ENCODE measurements at regions not wholly inside any gene's neighbourhood (a gene's known extent, or its start where the extent isn't known, plus 50 kb on each side); places are given as distances from the start of the nearest gene placed in this dataset.

DNA sequence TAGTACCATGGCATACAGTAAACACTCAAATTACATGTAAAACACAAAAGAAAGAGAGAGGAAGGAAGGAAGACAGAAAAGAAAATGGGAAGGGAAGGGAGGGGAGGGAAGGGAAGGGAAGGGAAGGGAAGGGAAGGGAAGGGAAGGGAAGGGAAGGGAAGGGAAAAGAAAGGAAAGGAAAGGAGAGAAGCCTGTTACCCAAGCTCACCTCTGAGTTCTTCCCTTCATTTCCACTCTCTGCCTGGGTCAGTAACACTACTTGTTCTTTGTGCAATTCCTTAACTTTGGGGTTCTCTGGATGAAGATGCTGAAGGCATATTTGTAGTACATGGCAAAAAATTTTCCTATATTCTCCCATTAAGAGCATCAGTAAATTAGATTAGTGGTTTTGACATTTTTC is 241.0 kb downstream of the RAB28 start:
- Histone ChIP-seq H3K9ac (ENCODE audit: low read length) (no peak overlapping the region), H3K36me3 (ENCODE audit: control insufficient read depth in 1 of 2, insufficient read depth in 2 of 2, low read length in 2 of 2) (no peaks in the 10 kb centered on the region), H3K9me3 (ENCODE audit: control insufficient read depth in 1 of 2, insufficient read depth in 1 of 2, low read depth in 1 of 2, low read length in 2 of 2) (no peaks in the 10 kb centered on the region; a peak in 2 of 4 replicates), H3K27ac (ENCODE audit: low read depth, low read length) (no peak overlapping the region), H2AFZ (ENCODE audit: low read depth, low read length, poor library complexity, severe bottlenecking) (no peak overlapping the region), H3K27me3 (ENCODE audit: insufficient read depth, low read length) (no peaks in the 10 kb centered on the region), H3K4me2 (ENCODE audit: low read length) (no peak overlapping the region), H3K4me3 (replicated peaks in 1 of 2; ENCODE audit: low read depth in 1 of 2, low read length in 2 of 2) (no peak overlapping the region), H3K79me2 (ENCODE audit: insufficient read depth, low read length) (no peaks in the 10 kb centered on the region), H3K4me1 (ENCODE audit: control insufficient read depth in 1 of 2, insufficient read depth in 2 of 2, low read length in 2 of 2) (no peaks in the 10 kb centered on the region), H4K20me1 (ENCODE audit: insufficient read depth) (no peaks in the 10 kb centered on the region), H3K9me2 (ENCODE audit: insufficient read depth) (no peaks in the 10 kb centered on the region)
- intact Hi-C loops (cut with micrococcal nuclease): no loop called here
- ATAC-seq: no peak
- TF ChIP-seq EGR1 (IDR thresholded peaks at IDR 0.05; ENCODE audit: low read depth) (no peak), EZH2 (IDR thresholded peaks at IDR 0.05) (no peak), CBX3 (IDR thresholded peaks at IDR 0.05; ENCODE audit: low read depth) (no peak), EZH2phosphoT487 (IDR thresholded peaks at IDR 0.05; ENCODE audit: borderline replicate concordance) (no peak)
- TF ChIP-seq, protein P1, sequence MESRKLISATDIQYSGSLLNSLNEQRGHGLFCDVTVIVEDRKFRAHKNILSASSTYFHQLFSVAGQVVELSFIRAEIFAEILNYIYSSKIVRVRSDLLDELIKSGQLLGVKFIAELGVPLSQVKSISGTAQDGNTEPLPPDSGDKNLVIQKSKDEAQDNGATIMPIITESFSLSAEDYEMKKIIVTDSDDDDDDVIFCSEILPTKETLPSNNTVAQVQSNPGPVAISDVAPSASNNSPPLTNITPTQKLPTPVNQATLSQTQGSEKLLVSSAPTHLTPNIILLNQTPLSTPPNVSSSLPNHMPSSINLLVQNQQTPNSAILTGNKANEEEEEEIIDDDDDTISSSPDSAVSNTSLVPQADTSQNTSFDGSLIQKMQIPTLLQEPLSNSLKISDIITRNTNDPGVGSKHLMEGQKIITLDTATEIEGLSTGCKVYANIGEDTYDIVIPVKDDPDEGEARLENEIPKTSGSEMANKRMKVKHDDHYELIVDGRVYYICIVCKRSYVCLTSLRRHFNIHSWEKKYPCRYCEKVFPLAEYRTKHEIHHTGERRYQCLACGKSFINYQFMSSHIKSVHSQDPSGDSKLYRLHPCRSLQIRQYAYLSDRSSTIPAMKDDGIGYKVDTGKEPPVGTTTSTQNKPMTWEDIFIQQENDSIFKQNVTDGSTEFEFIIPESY (IDR thresholded peaks at IDR 0.05; ENCODE audit: extremely low read depth, insufficient replicate concordance, low read length): no peak
- TF ChIP-seq, protein P2, sequence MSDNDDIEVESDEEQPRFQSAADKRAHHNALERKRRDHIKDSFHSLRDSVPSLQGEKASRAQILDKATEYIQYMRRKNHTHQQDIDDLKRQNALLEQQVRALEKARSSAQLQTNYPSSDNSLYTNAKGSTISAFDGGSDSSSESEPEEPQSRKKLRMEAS (IDR thresholded peaks at IDR 0.05): no peak
- ChIA-PET POLR2A (no interaction called here), RAD21 (ENCODE audit: low non-redundant PET in 1 of 2, low total read pairs in 2 of 2, uncharacterized antibody in 2 of 2, unreplicated experiment in 2 of 2) (no interaction called here), CTCF (no interaction called here)
- no peak for DNase-seq (ENCODE audit: low read depth, low spot score)
- no TSS peak for BruUV-seq (replicated peaks)

DNA sequence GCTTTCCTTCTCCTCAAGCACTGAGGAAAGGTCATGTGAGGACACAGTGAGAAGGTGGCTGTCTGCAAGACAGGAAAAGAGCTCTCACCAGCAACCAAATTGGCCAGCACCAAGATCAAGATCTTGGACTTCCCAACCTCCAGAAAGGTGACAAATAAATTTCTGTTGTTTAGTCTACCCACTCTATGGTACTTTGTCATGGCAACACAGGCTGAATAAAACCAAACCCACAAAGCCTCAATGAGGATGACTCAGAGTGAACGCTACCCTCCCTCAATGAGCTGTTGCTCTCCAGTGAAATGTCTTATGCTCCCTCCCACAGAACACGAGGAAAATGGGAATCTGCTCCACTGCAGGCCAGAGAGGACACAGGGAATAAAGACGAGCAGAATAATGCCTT is 244.1 kb downstream of the RAB28 start:
- RAD21 ChIA-PET (ENCODE audit: low non-redundant PET in 1 of 2, low total read pairs in 2 of 2, uncharacterized antibody in 2 of 2, unreplicated experiment in 2 of 2): no interaction called here
- DNase-seq (ENCODE audit: low read depth, low spot score) (no peak), ATAC-seq (no peak)
- intact Hi-C loops (cut with micrococcal nuclease): no loop called here
- H3K9ac ChIP-seq (ENCODE audit: low read length): no peak overlapping the region
- H3K4me2 ChIP-seq (ENCODE audit: low read length): no peak overlapping the region
- no peaks in the 10 kb centered on the region for H3K27me3 ChIP-seq (ENCODE audit: insufficient read depth, low read length)
- H3K27ac ChIP-seq (ENCODE audit: low read depth, low read length): no peak overlapping the region
- H3K79me2 ChIP-seq (ENCODE audit: insufficient read depth, low read length): no peaks in the 10 kb centered on the region
- no TSS peak for BruUV-seq (replicated peaks)
- H4K20me1 ChIP-seq (ENCODE audit: insufficient read depth): no peaks in the 10 kb centered on the region
- no peaks in the 10 kb centered on the region for H3K36me3 ChIP-seq (ENCODE audit: control insufficient read depth in 1 of 2, insufficient read depth in 2 of 2, low read length in 2 of 2)
- POLR2A ChIA-PET: no interaction called here
- no peaks in the 10 kb centered on the region for H3K9me3 ChIP-seq (ENCODE audit: control insufficient read depth in 1 of 2, insufficient read depth in 1 of 2, low read depth in 1 of 2, low read length in 2 of 2)
- H2AFZ ChIP-seq (ENCODE audit: low read depth, low read length, poor library complexity, severe bottlenecking): no peak overlapping the region
- no peaks in the 10 kb centered on the region for H3K9me2 ChIP-seq (ENCODE audit: insufficient read depth)
- H3K4me3 ChIP-seq (replicated peaks in 1 of 2; ENCODE audit: low read depth in 1 of 2, low read length in 2 of 2): no peak overlapping the region
- no peaks in the 10 kb centered on the region for H3K4me1 ChIP-seq (ENCODE audit: control insufficient read depth in 1 of 2, insufficient read depth in 2 of 2, low read length in 2 of 2)
- CTCF ChIA-PET: no interaction called here
- no peak for TF ChIP-seq FOSL1 (IDR thresholded peaks at IDR 0.05; ENCODE audit: low read depth)
- TF ChIP-seq YY1 (IDR thresholded peaks at IDR 0.05; ENCODE audit: extremely low read depth, insufficient replicate concordance, low read depth, low read length): no peak
- no peak for TF ChIP-seq ELF1 (IDR thresholded peaks at IDR 0.05; ENCODE audit: borderline replicate concordance, low read depth)
- TF ChIP-seq, protein P1 (IDR thresholded peaks at IDR 0.05; ENCODE audit: extremely low read depth, insufficient replicate concordance, low read length): no peak
- TF ChIP-seq, protein P3, sequence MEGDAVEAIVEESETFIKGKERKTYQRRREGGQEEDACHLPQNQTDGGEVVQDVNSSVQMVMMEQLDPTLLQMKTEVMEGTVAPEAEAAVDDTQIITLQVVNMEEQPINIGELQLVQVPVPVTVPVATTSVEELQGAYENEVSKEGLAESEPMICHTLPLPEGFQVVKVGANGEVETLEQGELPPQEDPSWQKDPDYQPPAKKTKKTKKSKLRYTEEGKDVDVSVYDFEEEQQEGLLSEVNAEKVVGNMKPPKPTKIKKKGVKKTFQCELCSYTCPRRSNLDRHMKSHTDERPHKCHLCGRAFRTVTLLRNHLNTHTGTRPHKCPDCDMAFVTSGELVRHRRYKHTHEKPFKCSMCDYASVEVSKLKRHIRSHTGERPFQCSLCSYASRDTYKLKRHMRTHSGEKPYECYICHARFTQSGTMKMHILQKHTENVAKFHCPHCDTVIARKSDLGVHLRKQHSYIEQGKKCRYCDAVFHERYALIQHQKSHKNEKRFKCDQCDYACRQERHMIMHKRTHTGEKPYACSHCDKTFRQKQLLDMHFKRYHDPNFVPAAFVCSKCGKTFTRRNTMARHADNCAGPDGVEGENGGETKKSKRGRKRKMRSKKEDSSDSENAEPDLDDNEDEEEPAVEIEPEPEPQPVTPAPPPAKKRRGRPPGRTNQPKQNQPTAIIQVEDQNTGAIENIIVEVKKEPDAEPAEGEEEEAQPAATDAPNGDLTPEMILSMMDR (IDR thresholded peaks at IDR 0.05 in 2 of 3, conservative IDR thresholded peaks at IDR 0.05 in 1 of 3; ENCODE audit: borderline replicate concordance in 1 of 3, insufficient read depth in 1 of 3, low read depth in 2 of 3, low read length in 2 of 3): no peak
- no peak for TF ChIP-seq SP1 (IDR thresholded peaks at IDR 0.05; ENCODE audit: low read depth)
